DND-41 (cell line): ENCODE measurements at regions not wholly inside any gene's neighbourhood (a gene's known extent, or its start where the extent isn't known, plus 50 kb on each side); places are given as distances from the start of the nearest gene placed in this dataset.

Experiments used
- ATAC-seq: fragments of 200-7000 bp; cut with Tn5 transposase; 3 replicates; pipeline ENCODE4 v1.9.1; 2021; ENCODE audit warnings: low read depth; ENCODE audit not compliant: insufficient read depth
- DNase-seq: peaks from one replicate; pipeline ENCODE4 v3.0.0-alpha.2; 2020
- H2AFZ ChIP-seq: 2 replicates; pipeline ENCODE4 v1.6.0; 2012; ENCODE audit warnings: low read depth, low read length
- H3K27ac ChIP-seq: 2 replicates; pipeline ENCODE4 v1.5.1; 2012; ENCODE audit warnings: low read length, inconsistent platforms
- H3K27me3 ChIP-seq: fragments of 200-600 bp; sonication (generic); 2 replicates; pipeline ENCODE4 v1.6.0; 2012; ENCODE audit warnings: low read length, mild to moderate bottlenecking, inconsistent platforms; ENCODE audit not compliant: insufficient read depth, poor library complexity
- H3K36me3 ChIP-seq: 2 replicates; pipeline ENCODE4 v1.5.1; 2012; ENCODE audit warnings: low read length, inconsistent platforms; ENCODE audit not compliant: insufficient read depth
- H3K4me1 ChIP-seq: 2 replicates; pipeline ENCODE4 v1.5.1; 2012; ENCODE audit warnings: mild to moderate bottlenecking, low read length; ENCODE audit not compliant: insufficient read depth
- H3K4me2 ChIP-seq: 2 replicates; pipeline ENCODE4 v1.6.0; 2012; ENCODE audit warnings: mild to moderate bottlenecking, moderate library complexity, low read length, inconsistent platforms; ENCODE audit not compliant: insufficient read depth
- H3K4me3 ChIP-seq, 2 experiments: fragments of 200-600 bp in 1 of 2; shearing (Covaris generic) in 1 of 2; 2 replicates each; pipeline ENCODE4 v1.5.1; 2012 to 2016; ENCODE audit warnings: inconsistent platforms in 2 of 2, low read length in 2 of 2, mild to moderate bottlenecking in 2 of 2, low read depth in 1 of 2, moderate library complexity in 1 of 2
- H3K79me2 ChIP-seq: 2 replicates; pipeline ENCODE4 v1.6.0; 2012; ENCODE audit warnings: low read length, inconsistent platforms; ENCODE audit not compliant: insufficient read depth
- H3K9ac ChIP-seq: 2 replicates; pipeline ENCODE4 v1.6.0; 2012; ENCODE audit warnings: low read depth, mild to moderate bottlenecking, inconsistent platforms, low read length, moderate library complexity
- H3K9me3 ChIP-seq: 2 replicates; pipeline ENCODE4 v1.5.1; 2012; ENCODE audit warnings: low read length, moderate library complexity, mild to moderate bottlenecking, inconsistent platforms; ENCODE audit not compliant: insufficient read depth, severe bottlenecking
- H4K20me1 ChIP-seq: 2 replicates; pipeline ENCODE4 v1.6.0; 2012; ENCODE audit warnings: low read length; ENCODE audit not compliant: insufficient read depth
- EZH2 ChIP-seq: IDR thresholded peaks from 3 replicates; pipeline ENCODE4 v1.6.1; 2012; ENCODE audit warnings: borderline replicate concordance, low read depth, mild to moderate bottlenecking, moderate library complexity, low read length, inconsistent platforms; ENCODE audit not compliant: severe bottlenecking
- TF ChIP-seq, protein P1 (sequence below): IDR thresholded peaks from 2 replicates; pipeline ENCODE4 v1.5.1; 2012; ENCODE audit warnings: borderline replicate concordance, low read length, moderate library complexity, mild to moderate bottlenecking; ENCODE audit not compliant: poor library complexity, severe bottlenecking; ENCODE audit errors: extremely low read depth

DNA sequence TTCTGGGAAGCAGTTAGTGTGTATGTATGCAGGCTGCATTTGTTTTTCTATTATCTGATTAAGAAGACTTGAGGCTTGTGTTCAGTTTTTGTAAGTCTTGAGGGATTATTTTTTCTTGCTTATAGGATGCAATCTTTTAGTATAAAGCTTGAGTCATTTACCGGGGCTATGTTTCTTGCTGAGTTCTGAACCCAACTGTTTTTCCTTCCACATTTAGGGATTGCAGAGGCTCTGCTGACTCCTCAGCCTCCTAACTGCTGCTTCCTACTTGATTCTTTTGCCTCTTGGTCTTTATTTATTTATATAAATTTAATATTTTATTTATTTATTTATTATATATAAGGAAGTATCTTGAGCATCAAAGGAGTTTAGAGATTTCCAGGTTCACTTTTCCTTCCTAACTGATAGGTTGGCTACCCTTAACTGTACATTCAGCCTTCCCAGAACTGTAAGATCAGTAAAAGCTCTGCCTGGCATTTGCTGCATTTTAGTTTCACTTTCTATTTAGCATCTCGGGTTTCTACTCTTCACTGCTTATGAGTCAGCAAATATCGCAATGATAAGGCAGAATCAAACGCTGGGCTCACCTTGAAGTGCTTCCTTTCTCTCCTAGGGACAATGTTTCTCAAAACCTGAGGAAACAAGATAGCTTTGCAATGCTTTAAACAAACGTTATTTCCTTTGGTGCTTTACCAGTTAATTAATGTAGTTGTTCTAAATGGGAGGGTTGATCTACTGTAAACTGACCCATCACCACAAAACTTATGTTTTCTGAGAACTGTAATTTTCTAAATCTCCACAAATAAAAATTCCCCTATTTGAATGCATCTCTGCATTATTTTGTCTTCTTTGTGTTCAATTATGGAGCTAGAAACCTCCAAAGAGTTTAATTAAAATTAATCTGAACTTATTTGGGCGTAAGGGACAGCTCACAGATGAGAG is 1183.7 kb upstream of the TMEM132C start:
- DNase-seq = peak; percentile 57
- Histone ChIP-seq H3K4me1 (peaks cover 14% of the 10 kb centered on the region), H2AFZ (peak overlapping the region; percentile 52), H3K27ac (peak overlapping the region; percentile 87), H3K36me3 (no peaks in the 10 kb centered on the region), H3K4me2 (peak overlapping the region; percentile 62), H3K4me3 (peak overlapping the region in 1 of 2 experiments; percentile 50; a peak in 2 of 4 replicates), H4K20me1 (no peaks in the 10 kb centered on the region), H3K9me3 (no peaks in the 10 kb centered on the region), H3K27me3 (no peaks in the 10 kb centered on the region), H3K9ac (peak overlapping the region; percentile 34), H3K79me2 (no peaks in the 10 kb centered on the region)
- ATAC-seq = peak; percentile 97
- no peak for TF ChIP-seq EZH2
- TF ChIP-seq, protein P1, sequence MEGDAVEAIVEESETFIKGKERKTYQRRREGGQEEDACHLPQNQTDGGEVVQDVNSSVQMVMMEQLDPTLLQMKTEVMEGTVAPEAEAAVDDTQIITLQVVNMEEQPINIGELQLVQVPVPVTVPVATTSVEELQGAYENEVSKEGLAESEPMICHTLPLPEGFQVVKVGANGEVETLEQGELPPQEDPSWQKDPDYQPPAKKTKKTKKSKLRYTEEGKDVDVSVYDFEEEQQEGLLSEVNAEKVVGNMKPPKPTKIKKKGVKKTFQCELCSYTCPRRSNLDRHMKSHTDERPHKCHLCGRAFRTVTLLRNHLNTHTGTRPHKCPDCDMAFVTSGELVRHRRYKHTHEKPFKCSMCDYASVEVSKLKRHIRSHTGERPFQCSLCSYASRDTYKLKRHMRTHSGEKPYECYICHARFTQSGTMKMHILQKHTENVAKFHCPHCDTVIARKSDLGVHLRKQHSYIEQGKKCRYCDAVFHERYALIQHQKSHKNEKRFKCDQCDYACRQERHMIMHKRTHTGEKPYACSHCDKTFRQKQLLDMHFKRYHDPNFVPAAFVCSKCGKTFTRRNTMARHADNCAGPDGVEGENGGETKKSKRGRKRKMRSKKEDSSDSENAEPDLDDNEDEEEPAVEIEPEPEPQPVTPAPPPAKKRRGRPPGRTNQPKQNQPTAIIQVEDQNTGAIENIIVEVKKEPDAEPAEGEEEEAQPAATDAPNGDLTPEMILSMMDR = no peak

DNA sequence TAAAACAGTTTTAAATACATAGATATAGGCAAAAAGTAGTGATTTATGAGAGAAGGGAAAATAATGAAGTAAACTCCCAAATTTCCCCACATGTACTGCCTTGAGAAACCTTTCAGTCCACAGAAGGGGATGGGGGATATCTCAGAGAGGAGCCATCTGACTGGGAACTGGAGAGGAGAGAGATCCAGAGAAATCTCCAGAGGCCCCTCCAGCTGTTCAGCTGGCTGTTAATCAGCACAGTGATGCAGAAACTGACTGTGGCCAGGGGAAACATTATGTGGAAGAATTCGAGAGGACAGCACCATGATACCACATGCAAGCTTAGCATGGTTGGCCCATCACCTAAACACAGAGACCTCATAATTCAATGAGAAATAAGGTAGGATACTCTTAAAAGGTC is 1165.9 kb upstream of the TMEM132C start:
- no peak overlapping the region for H2AFZ ChIP-seq
- H3K9me3 ChIP-seq = no peaks in the 10 kb centered on the region
- no peak overlapping the region for H3K4me3 ChIP-seq
- TF ChIP-seq EZH2 = no peak
- TF ChIP-seq, protein P1 = no peak
- no peaks in the 10 kb centered on the region for H3K4me1 ChIP-seq
- H3K79me2 ChIP-seq = no peaks in the 10 kb centered on the region
- DNase-seq (no peak), ATAC-seq (no peak)
- H3K4me2 ChIP-seq = no peak overlapping the region
- H3K27me3 ChIP-seq = no peaks in the 10 kb centered on the region
- H4K20me1 ChIP-seq = no peaks in the 10 kb centered on the region
- H3K36me3 ChIP-seq = no peaks in the 10 kb centered on the region
- H3K9ac ChIP-seq = no peak overlapping the region
- H3K27ac ChIP-seq = no peak overlapping the region

DNA sequence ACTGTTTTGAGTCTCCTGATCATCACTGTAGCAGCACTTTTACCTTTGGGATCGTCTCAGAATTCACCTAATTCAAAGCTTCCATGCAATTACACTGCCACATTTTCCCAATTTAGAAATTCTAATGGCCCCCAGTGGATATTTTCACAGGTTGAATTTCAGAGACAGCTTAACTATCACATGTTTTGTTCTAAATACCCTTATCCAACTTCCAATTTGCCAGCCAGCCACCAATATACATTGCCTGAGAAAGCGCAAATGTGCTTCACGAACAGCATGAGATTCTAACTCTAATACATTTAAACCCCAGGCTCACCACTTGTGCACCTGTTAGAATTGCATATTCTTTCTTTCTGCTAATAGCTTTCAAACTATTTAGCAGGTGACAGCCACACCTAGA is 1160.9 kb upstream of the TMEM132C start:
- H4K20me1 ChIP-seq = no peaks in the 10 kb centered on the region
- TF ChIP-seq EZH2 = no peak
- TF ChIP-seq, protein P1 = no peak
- no peaks in the 10 kb centered on the region for H3K4me1 ChIP-seq
- H3K27me3 ChIP-seq = no peaks in the 10 kb centered on the region
- ATAC-seq = no peak
- H3K36me3 ChIP-seq = no peaks in the 10 kb centered on the region
- no peak overlapping the region for H2AFZ ChIP-seq
- no peak for DNase-seq
- no peak overlapping the region for H3K27ac ChIP-seq
- no peak overlapping the region for H3K4me2 ChIP-seq
- H3K9ac ChIP-seq = no peak overlapping the region
- H3K79me2 ChIP-seq = no peaks in the 10 kb centered on the region
- H3K9me3 ChIP-seq = no peaks in the 10 kb centered on the region
- H3K4me3 ChIP-seq = no peak overlapping the region
